ENCODE measurements at regions not wholly inside any gene's neighbourhood (a gene's known extent, or its start where the extent isn't known, plus 50 kb on each side); places are given as distances from the start of the nearest gene placed in this dataset.

DNA sequence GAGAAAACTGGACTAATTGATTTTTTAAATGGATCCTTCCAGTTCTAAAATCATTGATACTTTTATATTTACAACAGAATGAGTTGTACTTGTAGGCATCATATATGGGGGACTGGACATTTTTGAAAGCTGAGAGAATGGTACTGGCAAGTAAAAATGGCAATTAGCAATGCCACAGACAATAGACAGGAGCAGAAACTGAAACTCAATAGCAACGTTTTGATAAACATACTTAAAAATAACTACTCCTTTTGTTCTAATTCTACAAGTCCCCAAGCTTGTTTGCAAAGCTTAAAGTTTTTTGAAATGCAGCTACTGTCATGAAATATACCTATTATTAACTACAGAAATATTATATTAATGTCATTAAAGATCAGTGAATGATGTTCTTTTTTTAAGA is 52.8 kb upstream of the FBXL7 start:
- TF ChIP-seq TAF1 (IDR thresholded peaks at IDR 0.05; ENCODE audit: low read depth) (no peak), EGR1 (IDR thresholded peaks at IDR 0.05) (no peak), TCF12 (IDR thresholded peaks at IDR 0.05; ENCODE audit: low read depth) (no peak), YY1 (IDR thresholded peaks at IDR 0.05; ENCODE audit: low read depth) (no peak), ZBTB7A (IDR thresholded peaks at IDR 0.05; ENCODE audit: low read depth) (no peak), EP300 (IDR thresholded peaks at IDR 0.05; ENCODE audit: borderline replicate concordance) (no peak), MAX (IDR thresholded peaks at IDR 0.05) (no peak), NFIC (IDR thresholded peaks at IDR 0.05) (no peak)

- TF ChIP-seq MAX (IDR thresholded peaks at IDR 0.05) = no peak
- TF ChIP-seq REST (IDR thresholded peaks at IDR 0.05; ENCODE audit: low read depth) = no peak
- TF ChIP-seq YY1 (IDR thresholded peaks at IDR 0.05; ENCODE audit: low read depth) = no peak
- TF ChIP-seq FOXM1 (IDR thresholded peaks at IDR 0.05; ENCODE audit: borderline replicate concordance, low read depth) = no peak
- TF ChIP-seq TAF1 (IDR thresholded peaks at IDR 0.05; ENCODE audit: low read depth) = no peak
- no peak for TF ChIP-seq TCF12 (IDR thresholded peaks at IDR 0.05; ENCODE audit: low read depth)
- TF ChIP-seq TEAD4 (IDR thresholded peaks at IDR 0.05) = no peak
- no peak for TF ChIP-seq RAD21 (IDR thresholded peaks at IDR 0.05; ENCODE audit: low read depth)
- TF ChIP-seq CEBPB (IDR thresholded peaks at IDR 0.05) = no peak
- no peak for TF ChIP-seq NFIC (IDR thresholded peaks at IDR 0.05)
- no peak for TF ChIP-seq EP300 (IDR thresholded peaks at IDR 0.05; ENCODE audit: borderline replicate concordance)
- no peak for TF ChIP-seq CREB1 (IDR thresholded peaks at IDR 0.05; ENCODE audit: low read depth)
- no peak for TF ChIP-seq EGR1 (IDR thresholded peaks at IDR 0.05)
- TF ChIP-seq, protein P1, sequence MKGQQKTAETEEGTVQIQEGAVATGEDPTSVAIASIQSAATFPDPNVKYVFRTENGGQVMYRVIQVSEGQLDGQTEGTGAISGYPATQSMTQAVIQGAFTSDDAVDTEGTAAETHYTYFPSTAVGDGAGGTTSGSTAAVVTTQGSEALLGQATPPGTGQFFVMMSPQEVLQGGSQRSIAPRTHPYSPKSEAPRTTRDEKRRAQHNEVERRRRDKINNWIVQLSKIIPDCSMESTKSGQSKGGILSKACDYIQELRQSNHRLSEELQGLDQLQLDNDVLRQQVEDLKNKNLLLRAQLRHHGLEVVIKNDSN (IDR thresholded peaks at IDR 0.05) = no peak
Observed at GRCh38 chr5:15446552-15446951, 53.4 kb upstream of the FBXL7 start.

- no peak for TF ChIP-seq CEBPB (IDR thresholded peaks at IDR 0.05)
- no peak for TF ChIP-seq ZBTB7A (IDR thresholded peaks at IDR 0.05; ENCODE audit: low read depth)
- TF ChIP-seq FOXM1 (IDR thresholded peaks at IDR 0.05; ENCODE audit: borderline replicate concordance, low read depth) = no peak
- TF ChIP-seq, protein P1 (IDR thresholded peaks at IDR 0.05) = no peak
- no peak for TF ChIP-seq YY1 (IDR thresholded peaks at IDR 0.05; ENCODE audit: low read depth)
- no peak for TF ChIP-seq NFIC (IDR thresholded peaks at IDR 0.05)
- TF ChIP-seq TCF12 (IDR thresholded peaks at IDR 0.05; ENCODE audit: low read depth) = no peak
- no peak for TF ChIP-seq TAF1 (IDR thresholded peaks at IDR 0.05; ENCODE audit: low read depth)
- no peak for TF ChIP-seq EGR1 (IDR thresholded peaks at IDR 0.05)
- no peak for TF ChIP-seq RAD21 (IDR thresholded peaks at IDR 0.05; ENCODE audit: low read depth)
- TF ChIP-seq CREB1 (IDR thresholded peaks at IDR 0.05; ENCODE audit: low read depth) = no peak
- no peak for TF ChIP-seq EP300 (IDR thresholded peaks at IDR 0.05; ENCODE audit: borderline replicate concordance)
- no peak for TF ChIP-seq MAX (IDR thresholded peaks at IDR 0.05)
- TF ChIP-seq REST (IDR thresholded peaks at IDR 0.05; ENCODE audit: low read depth) = no peak
- TF ChIP-seq TEAD4 (IDR thresholded peaks at IDR 0.05) = no peak
Observed at GRCh38 chr5:15442193-15442570, 57.8 kb upstream of the FBXL7 start.

DNA sequence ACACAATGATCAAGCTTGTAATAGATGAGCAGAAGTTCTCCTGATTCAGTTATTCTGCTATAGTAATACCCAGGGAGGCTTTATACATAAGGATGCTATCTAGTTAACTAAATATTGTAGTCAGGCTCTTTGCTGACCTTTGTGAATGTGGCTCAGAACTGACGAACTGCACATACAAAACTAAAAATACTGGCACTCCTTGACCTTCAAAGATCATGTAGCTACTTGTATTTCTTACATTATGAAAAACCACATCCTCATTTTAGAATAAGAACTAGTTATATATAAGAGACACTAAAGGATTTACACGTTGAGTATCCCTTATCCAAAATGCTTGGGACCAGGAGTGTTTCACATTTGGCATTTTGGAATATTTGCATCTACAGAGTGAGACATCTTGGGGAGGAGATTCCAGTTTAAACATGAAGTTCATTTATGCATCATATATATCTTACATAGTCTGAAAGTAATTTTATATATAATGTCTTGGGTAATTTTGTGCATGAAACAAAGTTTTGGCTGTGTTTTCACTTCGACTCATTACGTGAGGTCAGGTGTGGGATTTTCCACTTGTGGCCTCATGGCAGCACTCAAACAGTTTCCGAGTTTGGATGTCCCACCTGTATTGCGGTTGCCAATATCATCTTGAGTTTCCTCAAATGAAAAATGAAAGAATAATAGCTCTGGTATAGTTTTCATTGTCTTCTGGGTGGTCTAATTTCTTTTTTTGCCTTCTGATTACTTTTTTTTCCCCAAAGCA is 58.4 kb upstream of the FBXL7 start:
- TF ChIP-seq FOXM1 (IDR thresholded peaks at IDR 0.05; ENCODE audit: borderline replicate concordance, low read depth) (no peak), CREB1 (IDR thresholded peaks at IDR 0.05; ENCODE audit: low read depth) (no peak), TAF1 (IDR thresholded peaks at IDR 0.05; ENCODE audit: low read depth) (no peak), ZBTB7A (IDR thresholded peaks at IDR 0.05; ENCODE audit: low read depth) (no peak), RAD21 (IDR thresholded peaks at IDR 0.05; ENCODE audit: low read depth) (no peak), MAX (IDR thresholded peaks at IDR 0.05) (no peak), REST (IDR thresholded peaks at IDR 0.05; ENCODE audit: low read depth) (no peak), NFIC (IDR thresholded peaks at IDR 0.05) (no peak), EGR1 (IDR thresholded peaks at IDR 0.05) (no peak), YY1 (IDR thresholded peaks at IDR 0.05; ENCODE audit: low read depth) (no peak), CEBPB (IDR thresholded peaks at IDR 0.05) (no peak), TEAD4 (IDR thresholded peaks at IDR 0.05) (no peak), EP300 (IDR thresholded peaks at IDR 0.05; ENCODE audit: borderline replicate concordance) (no peak), TCF12 (IDR thresholded peaks at IDR 0.05; ENCODE audit: low read depth) (no peak)
- TF ChIP-seq, protein P1 (IDR thresholded peaks at IDR 0.05) = no peak

Data from Ishikawa (cell line).